Chondrocyte (in vitro differentiated cells): ENCODE measurements at regions not wholly inside any gene's neighbourhood (a gene's known extent, or its start where the extent isn't known, plus 50 kb on each side); places are given as distances from the start of the nearest gene placed in this dataset.

Experiments used
- DNase-seq: peaks from one replicate; pipeline ENCODE4 v3.0.0; 2021; ENCODE audit warnings: mixed read lengths, low spot score
- H3K27ac Mint-ChIP-seq: one replicate; pipeline ENCODE4 v1.8.0; 2021; ENCODE audit warnings: mild to moderate bottlenecking, moderate library complexity, mixed read lengths; ENCODE audit not compliant: unreplicated experiment
- H3K27me3 Mint-ChIP-seq: 2 replicates; pipeline ENCODE4 v1.8.0; 2021; ENCODE audit warnings: low read depth, mixed read lengths
- H3K36me3 Mint-ChIP-seq: 2 replicates; pipeline ENCODE4 v1.8.0; 2021; ENCODE audit warnings: low read depth, mixed read lengths
- H3K4me1 Mint-ChIP-seq: 2 replicates; pipeline ENCODE4 v1.8.0; 2021; ENCODE audit warnings: low read depth, mild to moderate bottlenecking, mixed read lengths
- H3K4me3 Mint-ChIP-seq: one replicate; pipeline ENCODE4 v1.8.0; 2021; ENCODE audit warnings: mild to moderate bottlenecking, moderate library complexity, mixed read lengths; ENCODE audit not compliant: unreplicated experiment
- H3K9me3 Mint-ChIP-seq: 2 replicates; pipeline ENCODE4 v1.8.0; 2021; ENCODE audit warnings: low read depth, mixed read lengths
- CTCF ChIP-seq: fragments of 200-600 bp; sonication (generic); IDR thresholded peaks from 2 replicates; pipeline ENCODE4 v1.5.0; 2021; ENCODE audit warnings: antibody characterized with exemption, mild to moderate bottlenecking, moderate library complexity

GRCh38 chr16:86334079-86334635, 176.2 kb upstream of the FOXF1 start:
- no peaks in the 10 kb centered on the region for H3K36me3 Mint-ChIP-seq
- DNase-seq: no peak
- no peaks in the 10 kb centered on the region for H3K9me3 Mint-ChIP-seq
- H3K27me3 Mint-ChIP-seq: peaks cover 50% of the 10 kb centered on the region
- H3K27ac Mint-ChIP-seq: no peak overlapping the region
- TF ChIP-seq CTCF: no peak
- H3K4me3 Mint-ChIP-seq: no peak overlapping the region
- no peaks in the 10 kb centered on the region for H3K4me1 Mint-ChIP-seq

GRCh38 chr16:86335266-86336172, 174.8 kb upstream of the FOXF1 start:
- H3K4me3 Mint-ChIP-seq: no peak overlapping the region
- no peaks in the 10 kb centered on the region for H3K4me1 Mint-ChIP-seq
- H3K27me3 Mint-ChIP-seq: peaks cover 53% of the 10 kb centered on the region

DNA sequence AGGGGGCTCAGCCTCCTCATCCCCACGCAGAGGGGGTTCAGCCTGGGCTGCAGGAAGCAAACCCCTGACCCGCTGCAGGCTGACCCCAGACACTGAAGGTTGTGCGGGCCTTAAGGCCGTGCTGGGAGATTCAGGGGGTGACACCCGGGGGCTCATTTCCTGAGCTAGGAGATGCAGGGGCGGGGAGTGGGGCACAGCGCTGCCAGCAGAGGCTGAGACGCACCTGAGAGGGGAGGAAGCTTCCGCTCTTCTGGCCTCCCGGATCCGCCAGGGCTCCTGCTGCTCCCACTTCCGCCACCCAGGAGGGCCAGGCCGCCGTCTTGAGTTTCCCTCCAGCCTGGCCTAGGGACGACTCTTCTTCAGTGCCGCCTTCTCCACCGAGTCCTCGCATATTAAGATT, 173.2 kb upstream of the FOXF1 start:
- no peak overlapping the region for H3K4me3 Mint-ChIP-seq
- no peaks in the 10 kb centered on the region for H3K4me1 Mint-ChIP-seq
- no peak for TF ChIP-seq CTCF
- no peak overlapping the region for H3K27ac Mint-ChIP-seq
- no peaks in the 10 kb centered on the region for H3K36me3 Mint-ChIP-seq
- no peaks in the 10 kb centered on the region for H3K9me3 Mint-ChIP-seq
- peak; percentile 88 for DNase-seq
- peaks cover 51% of the 10 kb centered on the region for H3K27me3 Mint-ChIP-seq

More at GRCh38 chr16:86335266-86336172, 174.8 kb upstream of the FOXF1 start:
- no peak for TF ChIP-seq CTCF
- no peak for DNase-seq
- no peaks in the 10 kb centered on the region for H3K36me3 Mint-ChIP-seq
- H3K27ac Mint-ChIP-seq: no peak overlapping the region
- no peaks in the 10 kb centered on the region for H3K9me3 Mint-ChIP-seq

DNA sequence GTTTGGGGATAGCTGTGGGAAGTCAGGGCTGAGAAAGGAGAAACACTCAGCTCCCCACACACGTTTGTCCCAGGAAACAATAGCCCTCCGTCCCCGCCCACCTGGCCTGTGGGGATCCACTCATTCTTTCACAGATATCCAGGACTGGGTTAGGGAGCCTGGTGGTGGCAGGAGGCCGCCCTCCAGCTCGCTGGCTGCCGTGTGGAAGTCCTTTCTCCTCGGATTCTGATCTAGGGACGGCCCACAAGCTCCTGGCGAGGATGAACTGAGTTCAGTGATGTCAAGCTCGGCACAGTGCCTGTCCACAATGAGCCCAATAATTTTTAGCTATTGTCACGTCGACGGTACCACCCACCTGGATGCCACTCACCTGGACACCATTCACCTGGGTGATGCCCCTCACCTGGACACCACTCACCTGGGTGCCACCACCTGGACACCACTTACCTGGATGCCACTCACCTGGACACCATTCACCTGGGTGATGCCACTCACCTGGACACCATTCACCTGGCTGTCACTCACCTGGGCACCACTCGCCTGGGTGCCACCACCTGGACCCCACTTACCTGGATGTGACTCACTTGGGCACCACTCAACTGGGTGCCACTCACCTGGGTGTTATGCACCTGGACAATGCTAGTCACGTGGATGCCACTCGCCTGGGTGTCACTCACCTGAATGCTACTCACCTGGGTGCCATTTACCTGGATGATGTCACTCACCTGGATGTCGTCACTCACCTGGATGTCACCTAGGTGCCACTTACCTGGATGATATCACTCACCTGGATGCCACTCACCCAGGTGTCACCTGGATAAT, 172.5 kb upstream of the FOXF1 start:
- peak; percentile 71 for DNase-seq
- Mint-ChIP-seq H3K4me3 (no peak overlapping the region), H3K27me3 (peaks cover 51% of the 10 kb centered on the region), H3K4me1 (no peaks in the 10 kb centered on the region), H3K36me3 (no peaks in the 10 kb centered on the region), H3K27ac (no peak overlapping the region), H3K9me3 (no peaks in the 10 kb centered on the region)
- TF ChIP-seq CTCF: no peak
